Endothelial cell of umbilical vein (primary cell): ENCODE measurements at regions not wholly inside any gene's neighbourhood (a gene's known extent, or its start where the extent isn't known, plus 50 kb on each side); places are given as distances from the start of the nearest gene placed in this dataset.

Experiments
- EZH2 ChIP-seq: IDR thresholded peaks from 2 replicates; pipeline ENCODE4 v1.6.1; 2012; ENCODE audit warnings: borderline replicate concordance, low read depth, mild to moderate bottlenecking, moderate library complexity, low read length, inconsistent platforms; ENCODE audit not compliant: severe bottlenecking
- FOS ChIP-seq: IDR thresholded peaks from 2 replicates; pipeline ENCODE4 v1.6.1; 2011; ENCODE audit warnings: mild to moderate bottlenecking, low read length, moderate library complexity, borderline replicate concordance; ENCODE audit not compliant: insufficient read depth
- GATA2 ChIP-seq: IDR thresholded peaks from 2 replicates; pipeline ENCODE4 v1.7.0; 2011; ENCODE audit warnings: low read depth, mild to moderate bottlenecking, moderate library complexity, mixed read lengths, low read length; ENCODE audit not compliant: insufficient read length, insufficient read depth
- JUN ChIP-seq: IDR thresholded peaks from 2 replicates; pipeline ENCODE4 v1.6.1; 2011; ENCODE audit warnings: borderline replicate concordance, low read depth; ENCODE audit not compliant: insufficient read length, insufficient read depth
- MYC ChIP-seq: IDR thresholded peaks from one replicate; pipeline ENCODE4 v1.6.1; 2011; ENCODE audit warnings: mild to moderate bottlenecking, low read depth, low read length
- POLR2A ChIP-seq: IDR thresholded peaks from 2 replicates; pipeline ENCODE4 v1.6.1; 2012; ENCODE audit warnings: low read depth, mild to moderate bottlenecking, control low read depth, low read length
- POLR2AphosphoS5 ChIP-seq: IDR thresholded peaks from 2 replicates; pipeline ENCODE4 v1.6.1; 2012; ENCODE audit warnings: low read depth, mild to moderate bottlenecking, control low read depth, low read length, moderate library complexity; ENCODE audit not compliant: insufficient read depth
- TF ChIP-seq, protein P1 (sequence below), 2 donors: IDR thresholded peaks; 1 replicate in 1 of 2; 2 replicates in 1 of 2; pipeline ENCODE4 v1.5.1; 2011; ENCODE audit warnings: low read length in 2 of 2, mild to moderate bottlenecking in 2 of 2, moderate library complexity in 2 of 2, control low read depth in 1 of 2, inconsistent platforms in 1 of 2, low read depth in 1 of 2; ENCODE audit not compliant: insufficient read depth in 1 of 2; ENCODE audit errors: extremely low read depth in 1 of 2

DNA sequence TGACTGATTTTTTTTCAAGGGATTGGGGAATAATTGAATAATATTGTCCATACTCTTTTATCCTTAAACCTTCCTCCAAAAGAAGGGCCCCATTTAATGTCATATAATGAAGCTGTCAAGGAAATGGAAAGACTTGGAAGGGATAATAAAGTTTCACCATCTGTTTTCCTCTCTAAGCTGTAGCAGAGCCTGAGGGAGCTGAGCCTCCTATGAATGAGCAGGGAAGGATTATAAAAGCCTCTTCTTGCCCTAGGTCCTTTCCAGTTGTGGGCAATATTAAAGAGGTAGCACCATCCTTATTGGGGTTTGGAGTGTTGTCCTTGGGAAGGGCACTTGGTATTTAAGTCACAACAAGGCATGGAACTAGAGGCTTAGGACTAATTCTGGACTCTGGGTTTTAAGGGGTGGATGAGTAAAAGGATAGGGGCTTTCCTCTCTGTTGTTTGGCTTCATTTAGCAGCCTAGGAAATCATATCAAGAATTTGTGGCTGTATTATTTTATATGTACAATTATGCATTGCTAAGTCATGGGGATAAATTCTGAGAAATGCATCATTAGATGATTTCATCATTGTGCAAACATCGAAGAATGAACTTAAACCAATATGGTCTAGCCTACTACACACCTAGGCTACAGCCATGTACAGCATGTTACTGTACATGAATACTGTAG is 408.5 kb upstream of the DCN start:
- TF ChIP-seq EZH2 (no peak), JUN (no peak), POLR2A (no peak), POLR2AphosphoS5 (no peak), FOS (no peak), MYC (no peak), GATA2 (no peak)
- TF ChIP-seq, protein P1, sequence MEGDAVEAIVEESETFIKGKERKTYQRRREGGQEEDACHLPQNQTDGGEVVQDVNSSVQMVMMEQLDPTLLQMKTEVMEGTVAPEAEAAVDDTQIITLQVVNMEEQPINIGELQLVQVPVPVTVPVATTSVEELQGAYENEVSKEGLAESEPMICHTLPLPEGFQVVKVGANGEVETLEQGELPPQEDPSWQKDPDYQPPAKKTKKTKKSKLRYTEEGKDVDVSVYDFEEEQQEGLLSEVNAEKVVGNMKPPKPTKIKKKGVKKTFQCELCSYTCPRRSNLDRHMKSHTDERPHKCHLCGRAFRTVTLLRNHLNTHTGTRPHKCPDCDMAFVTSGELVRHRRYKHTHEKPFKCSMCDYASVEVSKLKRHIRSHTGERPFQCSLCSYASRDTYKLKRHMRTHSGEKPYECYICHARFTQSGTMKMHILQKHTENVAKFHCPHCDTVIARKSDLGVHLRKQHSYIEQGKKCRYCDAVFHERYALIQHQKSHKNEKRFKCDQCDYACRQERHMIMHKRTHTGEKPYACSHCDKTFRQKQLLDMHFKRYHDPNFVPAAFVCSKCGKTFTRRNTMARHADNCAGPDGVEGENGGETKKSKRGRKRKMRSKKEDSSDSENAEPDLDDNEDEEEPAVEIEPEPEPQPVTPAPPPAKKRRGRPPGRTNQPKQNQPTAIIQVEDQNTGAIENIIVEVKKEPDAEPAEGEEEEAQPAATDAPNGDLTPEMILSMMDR (IDR thresholded peaks at IDR 0.05; ENCODE audit: extremely low read depth in 1 of 2, insufficient read depth in 1 of 2, low read depth in 1 of 2, low read length in 2 of 2), result no peak
